CD4-positive, CD25-positive, alpha-beta regulatory T cell (primary cell): ENCODE measurements at regions not wholly inside any gene's neighbourhood (a gene's known extent, or its start where the extent isn't known, plus 50 kb on each side); places are given as distances from the start of the nearest gene placed in this dataset.

ENCODE experiments used
- ATAC-seq, 2 donors: fragments of 150-1000 bp; cut with Tn5 transposase; one replicate each; pipeline ENCODE4 v1.10.0; 2021; ENCODE audit warnings: low read depth in 2 of 2, moderate number of reproducible peaks in 2 of 2, moderate library complexity in 1 of 2
- DNase-seq, 3 donors: peaks; one replicate each; pipeline versions ENCODE4 v3.0.0 to v3.0.0-alpha.2; 2012 to 2022; ENCODE audit warnings: mixed read lengths in 1 of 3
- H3K27ac ChIP-seq: one replicate; pipeline ENCODE4 v1.7.0; 2013; ENCODE audit warnings: mild to moderate bottlenecking, low read length; ENCODE audit not compliant: insufficient read depth, poor library complexity, severe bottlenecking
- H3K27me3 ChIP-seq: one replicate; pipeline ENCODE4 v1.7.0; 2013; ENCODE audit warnings: low read length; ENCODE audit not compliant: control insufficient read depth, insufficient read depth
- H3K36me3 ChIP-seq: one replicate; pipeline ENCODE4 v1.7.0; 2013; ENCODE audit warnings: mild to moderate bottlenecking, low read length, moderate library complexity; ENCODE audit not compliant: control insufficient read depth, insufficient read depth
- H3K4me1 ChIP-seq: 2 replicates; pipeline ENCODE4 v1.7.0; 2013; ENCODE audit warnings: mild to moderate bottlenecking, low read length; ENCODE audit not compliant: insufficient read depth, control insufficient read depth, poor library complexity, severe bottlenecking
- H3K4me3 ChIP-seq: one replicate; pipeline ENCODE4 v1.7.0; 2013; ENCODE audit warnings: low read depth, mild to moderate bottlenecking, low read length, moderate library complexity
- H3K9me3 ChIP-seq, 2 experiments: 1 replicate in 1 of 2; 2 replicates in 1 of 2; pipeline ENCODE4 v1.7.0; 2013; ENCODE audit warnings: low read length in 2 of 2, mild to moderate bottlenecking in 1 of 2, moderate library complexity in 1 of 2; ENCODE audit not compliant: control insufficient read depth in 2 of 2
- H3K27ac Mint-ChIP-seq, 3 donors: one replicate each; pipeline ENCODE4 v1.8.0; 2020 to 2022; ENCODE audit warnings: mild to moderate bottlenecking in 3 of 3, mixed read lengths in 3 of 3, moderate library complexity in 2 of 3
- H3K27me3 Mint-ChIP-seq: one replicate; pipeline ENCODE4 v1.8.0; 2022; ENCODE audit warnings: mild to moderate bottlenecking, mixed read lengths
- H3K36me3 Mint-ChIP-seq: one replicate; pipeline ENCODE4 v1.8.0; 2020; ENCODE audit warnings: mixed read lengths
- H3K4me1 Mint-ChIP-seq, 4 donors: one replicate each; pipeline ENCODE4 v1.8.0; 2020 to 2022; ENCODE audit warnings: mixed read lengths in 4 of 4, mild to moderate bottlenecking in 1 of 4
- H3K4me3 Mint-ChIP-seq, 4 donors: one replicate each; pipeline ENCODE4 v1.8.0; 2020 to 2022; ENCODE audit warnings: mild to moderate bottlenecking in 4 of 4, mixed read lengths in 4 of 4, moderate library complexity in 3 of 4
- H3K9me3 Mint-ChIP-seq, 7 donors: one replicate each; pipeline ENCODE4 v1.8.0; 2020 to 2022; ENCODE audit warnings: mixed read lengths in 7 of 7, mild to moderate bottlenecking in 3 of 7, moderate library complexity in 2 of 7

DNA sequence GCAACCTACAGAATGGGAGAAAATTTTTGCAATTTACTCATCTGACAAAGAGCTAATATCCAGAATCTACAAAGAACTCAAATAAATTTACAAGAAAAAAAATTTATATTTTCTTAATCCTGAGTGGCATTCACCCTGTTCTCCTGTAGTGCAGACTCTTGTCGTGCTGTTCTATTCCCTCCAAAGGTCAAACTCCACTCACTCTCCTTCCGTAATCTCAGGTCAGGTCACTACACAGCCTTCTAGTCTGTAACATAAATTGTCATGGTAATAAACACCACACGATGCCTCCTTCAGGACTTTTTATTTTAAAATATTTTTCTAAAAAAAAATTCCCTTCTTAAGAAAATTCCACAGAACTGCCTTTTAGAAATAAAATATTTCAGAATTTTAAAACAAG is 417.9 kb upstream of the GCFC2 start:
- Mint-ChIP-seq H3K4me3 (no peak overlapping the region), H3K9me3 (peaks cover 0 to 5% (median 2%) of the 10 kb centered on the region in 7 donors), H3K27me3 (no peaks in the 10 kb centered on the region), H3K27ac (no peak overlapping the region), H3K36me3 (no peaks in the 10 kb centered on the region), H3K4me1 (no peaks in the 10 kb centered on the region)
- DNase-seq (no peak), ATAC-seq (no peak)
- H3K4me3 ChIP-seq, result no peak overlapping the region
- H3K27ac ChIP-seq, result no peak overlapping the region
- H3K27me3 ChIP-seq, result no peaks in the 10 kb centered on the region
- no peaks in the 10 kb centered on the region for H3K4me1 ChIP-seq
- no peaks in the 10 kb centered on the region for H3K9me3 ChIP-seq
- H3K36me3 ChIP-seq, result no peaks in the 10 kb centered on the region

DNA sequence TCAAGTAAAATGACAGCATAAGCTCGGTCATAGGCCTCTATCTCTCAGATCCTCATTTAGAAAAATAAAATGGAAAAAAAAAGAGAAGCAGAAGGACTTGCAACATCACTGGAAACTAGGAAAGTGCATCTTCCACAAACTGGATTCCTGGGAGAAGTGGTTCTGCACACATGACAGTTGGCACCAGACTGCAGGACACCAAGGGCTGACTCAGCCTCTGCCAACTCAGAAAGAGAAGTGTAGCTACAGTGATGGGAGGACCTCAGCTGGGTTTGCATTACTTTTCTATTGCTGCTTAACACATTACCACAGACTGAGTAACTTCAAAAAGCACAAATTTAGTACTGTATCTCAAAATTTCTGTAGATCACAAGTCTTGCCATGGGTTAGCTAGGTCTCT is 409.5 kb upstream of the GCFC2 start:
- ATAC-seq, result no peak
- no peak for DNase-seq
- H3K27me3 Mint-ChIP-seq, result no peaks in the 10 kb centered on the region
- Histone ChIP-seq H3K27me3 (no peaks in the 10 kb centered on the region), H3K9me3 (no peaks in the 10 kb centered on the region), H3K4me1 (no peaks in the 10 kb centered on the region), H3K36me3 (no peaks in the 10 kb centered on the region), H3K27ac (no peak overlapping the region), H3K4me3 (no peak overlapping the region)
- H3K27ac Mint-ChIP-seq, result no peak overlapping the region
- no peak overlapping the region for H3K4me3 Mint-ChIP-seq
- no peaks in the 10 kb centered on the region for H3K4me1 Mint-ChIP-seq
- peaks cover 0 to 15% (median 4%) of the 10 kb centered on the region in 7 donors for H3K9me3 Mint-ChIP-seq
- no peaks in the 10 kb centered on the region for H3K36me3 Mint-ChIP-seq

DNA sequence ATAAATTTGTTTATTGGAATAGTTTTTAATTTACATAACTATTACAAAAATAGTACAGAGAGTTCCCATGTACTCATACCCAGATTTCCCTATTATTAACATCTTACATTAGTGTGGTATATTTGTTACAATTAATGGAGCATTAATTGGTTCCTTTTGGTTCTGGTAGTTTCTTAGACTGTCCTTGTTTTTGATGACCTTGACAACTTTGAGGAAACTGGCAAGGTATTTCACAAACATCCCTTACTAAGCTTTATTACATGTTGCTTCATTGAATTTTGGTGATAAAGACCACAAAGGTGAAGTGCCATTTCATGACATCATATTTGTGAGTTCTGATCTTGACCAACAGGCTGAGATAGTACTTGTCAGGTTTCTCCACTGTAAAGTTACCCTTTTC is 379.0 kb upstream of the GCFC2 start:
- no peak for ATAC-seq
- Mint-ChIP-seq H3K36me3 (no peaks in the 10 kb centered on the region), H3K4me1 (no peaks in the 10 kb centered on the region), H3K27me3 (no peaks in the 10 kb centered on the region), H3K9me3 (peaks cover 0 to 16% (median 5%) of the 10 kb centered on the region in 7 donors), H3K4me3 (no peak overlapping the region), H3K27ac (no peak overlapping the region)
- H3K27ac ChIP-seq, result no peak overlapping the region
- H3K4me3 ChIP-seq, result no peak overlapping the region
- no peaks in the 10 kb centered on the region for H3K27me3 ChIP-seq
- no peaks in the 10 kb centered on the region for H3K36me3 ChIP-seq
- DNase-seq, result no peak
- H3K4me1 ChIP-seq, result no peaks in the 10 kb centered on the region
- H3K9me3 ChIP-seq, result no peaks in the 10 kb centered on the region

DNA sequence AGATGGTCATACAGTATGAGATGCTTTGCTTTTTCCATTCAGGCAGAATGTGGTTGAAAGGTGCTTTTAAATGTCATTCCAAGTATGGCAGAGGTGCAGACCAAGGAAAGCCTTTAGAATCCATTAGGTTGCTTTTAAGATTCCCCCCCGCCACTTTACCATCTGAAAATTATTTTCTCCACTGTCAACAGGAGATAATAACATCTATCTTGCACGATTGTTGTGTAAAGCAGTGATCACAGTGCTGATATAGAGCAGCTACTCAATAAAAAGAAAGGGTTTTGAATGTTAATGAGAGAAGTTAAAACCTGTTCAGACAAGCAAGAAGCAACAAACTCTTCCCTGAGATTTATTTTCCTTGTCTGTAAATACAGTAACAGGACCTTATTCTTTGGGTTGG is 372.5 kb upstream of the GCFC2 start:
- H3K4me3 Mint-ChIP-seq, result no peak overlapping the region
- Histone ChIP-seq H3K27ac (no peak overlapping the region), H3K27me3 (no peaks in the 10 kb centered on the region), H3K9me3 (no peaks in the 10 kb centered on the region), H3K36me3 (no peaks in the 10 kb centered on the region), H3K4me1 (no peaks in the 10 kb centered on the region), H3K4me3 (no peak overlapping the region)
- H3K9me3 Mint-ChIP-seq, result peaks cover 0 to 18% (median 1%) of the 10 kb centered on the region in 7 donors
- no peaks in the 10 kb centered on the region for H3K36me3 Mint-ChIP-seq
- DNase-seq (no peak), ATAC-seq (no peak)
- H3K27me3 Mint-ChIP-seq, result no peaks in the 10 kb centered on the region
- H3K4me1 Mint-ChIP-seq, result no peaks in the 10 kb centered on the region
- no peak overlapping the region for H3K27ac Mint-ChIP-seq

DNA sequence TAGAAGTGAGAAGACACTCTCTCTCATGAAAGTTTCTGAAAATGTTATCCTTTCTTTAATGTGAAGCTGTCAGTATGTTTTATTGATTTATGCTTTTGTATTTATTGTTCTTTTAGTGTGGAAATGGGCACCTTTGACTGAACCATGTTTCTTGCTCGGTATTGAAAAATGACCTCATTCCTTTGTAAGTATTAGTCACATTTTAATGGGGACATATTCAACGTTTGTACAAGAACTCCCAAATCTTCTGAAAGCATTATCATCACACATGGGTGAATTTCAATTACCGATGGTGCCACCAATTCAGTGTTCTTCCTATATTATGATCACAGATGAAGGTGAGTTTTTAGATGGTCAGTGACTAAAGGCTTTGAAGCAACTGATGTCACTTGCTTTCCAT is 371.8 kb upstream of the GCFC2 start:
- H3K4me3 Mint-ChIP-seq, result no peak overlapping the region
- H3K36me3 ChIP-seq, result no peaks in the 10 kb centered on the region
- H3K4me1 ChIP-seq, result no peaks in the 10 kb centered on the region
- ATAC-seq (no peak), DNase-seq (no peak)
- H3K4me3 ChIP-seq, result no peak overlapping the region
- no peaks in the 10 kb centered on the region for H3K27me3 ChIP-seq
- H3K4me1 Mint-ChIP-seq, result no peaks in the 10 kb centered on the region
- no peak overlapping the region for H3K27ac ChIP-seq
- no peak overlapping the region for H3K27ac Mint-ChIP-seq
- no peaks in the 10 kb centered on the region for H3K9me3 ChIP-seq
- H3K9me3 Mint-ChIP-seq, result peaks cover 0 to 20% (median 1%) of the 10 kb centered on the region in 7 donors
- H3K27me3 Mint-ChIP-seq, result no peaks in the 10 kb centered on the region
- H3K36me3 Mint-ChIP-seq, result no peaks in the 10 kb centered on the region

DNA sequence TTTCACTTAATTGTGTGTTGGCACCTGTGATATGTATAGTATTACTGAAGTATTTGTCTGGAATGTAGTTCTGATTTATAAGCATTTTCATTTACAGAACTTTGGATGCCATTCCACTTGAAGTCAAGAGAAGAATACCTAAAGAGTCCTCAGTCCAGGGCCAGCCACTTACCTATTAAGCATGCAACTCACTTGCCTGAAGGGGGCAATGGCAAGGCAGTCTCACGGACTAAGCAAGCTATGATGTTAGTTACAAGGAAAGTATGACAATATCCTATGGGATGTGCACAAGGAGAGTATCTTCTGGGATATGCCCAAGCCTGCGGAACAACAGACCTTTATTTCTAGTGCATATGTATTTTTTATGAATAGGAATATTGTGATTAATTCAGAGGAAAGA is 369.4 kb upstream of the GCFC2 start:
- no peaks in the 10 kb centered on the region for H3K36me3 Mint-ChIP-seq
- Histone ChIP-seq H3K36me3 (no peaks in the 10 kb centered on the region), H3K4me1 (no peaks in the 10 kb centered on the region), H3K9me3 (no peaks in the 10 kb centered on the region), H3K27ac (no peak overlapping the region), H3K4me3 (no peak overlapping the region), H3K27me3 (no peaks in the 10 kb centered on the region)
- H3K9me3 Mint-ChIP-seq, result peaks cover 0 to 10% (median 3%) of the 10 kb centered on the region in 7 donors
- H3K4me3 Mint-ChIP-seq, result no peak overlapping the region
- DNase-seq (no peak), ATAC-seq (no peak)
- H3K4me1 Mint-ChIP-seq, result no peaks in the 10 kb centered on the region
- H3K27me3 Mint-ChIP-seq, result no peaks in the 10 kb centered on the region
- no peak overlapping the region for H3K27ac Mint-ChIP-seq

DNA sequence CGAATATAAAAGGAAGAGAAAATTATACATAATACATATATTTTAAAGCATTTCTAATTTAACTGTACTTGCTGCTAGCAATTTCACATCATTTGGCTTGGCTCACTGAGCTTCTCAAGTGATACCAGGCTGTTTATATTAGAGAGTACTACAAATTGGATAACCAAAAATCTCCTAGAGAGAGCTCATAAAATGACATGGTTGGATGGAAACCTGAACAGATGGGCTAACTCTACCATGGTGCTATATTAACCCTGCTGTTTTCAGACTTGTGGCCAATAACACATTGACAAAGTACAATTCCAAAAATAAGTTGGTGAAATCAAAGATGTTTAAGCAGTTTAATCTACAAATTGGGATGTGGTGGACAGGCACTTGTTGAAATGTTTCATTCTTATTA is 364.4 kb upstream of the GCFC2 start:
- no peaks in the 10 kb centered on the region for H3K4me1 ChIP-seq
- Mint-ChIP-seq H3K4me3 (no peak overlapping the region), H3K27me3 (no peaks in the 10 kb centered on the region), H3K27ac (no peak overlapping the region), H3K9me3 (peaks cover 0 to 5% (median 3%) of the 10 kb centered on the region in 7 donors), H3K4me1 (no peaks in the 10 kb centered on the region), H3K36me3 (no peaks in the 10 kb centered on the region)
- no peak overlapping the region for H3K4me3 ChIP-seq
- ATAC-seq (no peak), DNase-seq (no peak)
- no peak overlapping the region for H3K27ac ChIP-seq
- no peaks in the 10 kb centered on the region for H3K9me3 ChIP-seq
- no peaks in the 10 kb centered on the region for H3K36me3 ChIP-seq
- H3K27me3 ChIP-seq, result no peaks in the 10 kb centered on the region

DNA sequence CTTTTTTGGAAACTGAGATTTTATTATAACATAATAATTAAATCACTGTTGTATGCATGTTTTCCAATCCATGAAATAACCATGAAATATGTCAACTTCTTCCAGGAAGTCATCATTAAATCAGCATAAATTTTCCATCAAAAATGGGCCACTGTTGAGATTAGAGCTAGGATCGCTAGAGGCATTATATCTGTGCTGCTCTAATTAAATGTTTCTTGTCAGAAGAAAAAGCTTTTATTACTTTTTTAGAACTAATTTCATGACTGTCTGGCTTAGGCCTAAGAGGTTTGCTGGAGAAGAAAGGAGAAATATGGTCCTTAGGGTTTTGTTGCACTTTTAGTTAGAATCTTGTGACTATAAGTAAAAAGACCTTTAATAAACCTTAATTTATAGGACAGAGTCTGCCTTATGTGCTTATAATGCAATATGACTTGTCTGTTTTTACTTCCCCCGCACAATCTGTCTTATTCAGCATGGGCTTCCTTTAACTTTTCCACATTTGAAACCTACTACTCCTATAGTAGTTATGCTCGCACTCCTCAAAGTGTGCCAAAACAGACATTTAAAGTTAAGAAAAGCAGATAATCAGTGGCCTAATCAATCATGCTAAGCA is 363.4 kb upstream of the GCFC2 start:
- H3K4me1 ChIP-seq, result no peaks in the 10 kb centered on the region
- Mint-ChIP-seq H3K4me3 (no peak overlapping the region), H3K27me3 (no peaks in the 10 kb centered on the region), H3K9me3 (peaks cover 0 to 6% (median 3%) of the 10 kb centered on the region in 7 donors), H3K27ac (no peak overlapping the region), H3K36me3 (no peaks in the 10 kb centered on the region), H3K4me1 (no peaks in the 10 kb centered on the region)
- ATAC-seq, result no peak
- no peaks in the 10 kb centered on the region for H3K36me3 ChIP-seq
- H3K27me3 ChIP-seq, result no peaks in the 10 kb centered on the region
- no peak overlapping the region for H3K4me3 ChIP-seq
- no peaks in the 10 kb centered on the region for H3K9me3 ChIP-seq
- H3K27ac ChIP-seq, result no peak overlapping the region
- DNase-seq, result no peak
